H1 (cell line): ENCODE measurements at regions not wholly inside any gene's neighbourhood (a gene's known extent, or its start where the extent isn't known, plus 50 kb on each side); places are given as distances from the start of the nearest gene placed in this dataset.

ENCODE experiments used
- CTCF ChIA-PET: fragments of 300-600 bp; sonication (Branson Sonifier 250); formaldehyde crosslinking; loops from one replicate; lab custom pipeline; 2021; ENCODE audit not compliant: partially characterized antibody; lab: Charles Lee
- POLR2A ChIA-PET: fragments of 300-600 bp; sonication (Branson Sonifier 250); formaldehyde crosslinking; loops from one replicate; lab custom pipeline; 2021; ENCODE audit warnings: inconsistent platforms; ENCODE audit not compliant: partially characterized antibody; lab: Charles Lee
- DNase-seq, 2 experiments: peaks; one replicate each; pipeline versions ENCODE4 v3.0.0 to v3.0.0-alpha.2; 2010 to 2022; ENCODE audit warnings: low spot score in 2 of 2, low read depth in 1 of 2, mixed read lengths in 1 of 2
- FAIRE-seq: peaks from 2 replicates; lab custom pipeline; 2011; peaks lifted over from hg19 to GRCh38; lab: Jason Lieb, UNC
- H2AFZ ChIP-seq: 2 replicates; pipeline ENCODE4 v1.8.1; 2012; ENCODE audit warnings: low read length, inconsistent platforms
- H2AK5ac ChIP-seq: 2 replicates; pipeline ENCODE4 v1.6.1; 2013; ENCODE audit warnings: low read depth, low read length
- H2BK120ac ChIP-seq: replicated peaks from 2 replicates; pipeline ENCODE3; 2013; ENCODE audit warnings: low read depth, low read length, inconsistent platforms
- H2BK12ac ChIP-seq: 2 replicates; pipeline ENCODE4 v1.6.1; 2013; ENCODE audit warnings: low read depth, low read length
- H2BK15ac ChIP-seq: 2 replicates; pipeline ENCODE4 v1.6.1; 2013; ENCODE audit warnings: low read length
- H2BK20ac ChIP-seq: 2 replicates; pipeline ENCODE4 v1.6.1; 2013; ENCODE audit warnings: low read length
- H2BK5ac ChIP-seq: 2 replicates; pipeline ENCODE4 v1.6.1; 2013; ENCODE audit warnings: low read depth, low read length
- H3K14ac ChIP-seq: 2 replicates; pipeline ENCODE4 v1.6.1; 2013; ENCODE audit warnings: inconsistent platforms; ENCODE audit not compliant: insufficient read length
- H3K18ac ChIP-seq: 2 replicates; pipeline ENCODE4 v1.6.1; 2013; ENCODE audit warnings: low read length; ENCODE audit errors: extremely low read depth
- H3K23ac ChIP-seq: 2 replicates; pipeline ENCODE4 v1.6.1; 2013; ENCODE audit warnings: inconsistent platforms; ENCODE audit not compliant: insufficient read length
- H3K23me2 ChIP-seq: 2 replicates; pipeline ENCODE4 v1.6.1; 2013; ENCODE audit warnings: low read depth, low read length
- H3K27ac ChIP-seq: 2 replicates; pipeline ENCODE4 v1.6.1; 2011; ENCODE audit warnings: low read depth, low read length, inconsistent platforms
- H3K27me3 ChIP-seq, 4 experiments: replicated peaks in 1 of 4; 1 replicate in 1 of 4; 2 replicates in 3 of 4; pipeline versions ENCODE4 v1.6.1 to v1.8.1; 2011 to 2013; ENCODE audit warnings: low read length in 3 of 4, mild to moderate bottlenecking in 3 of 4, inconsistent platforms in 2 of 4, mixed read lengths in 2 of 4, moderate library complexity in 1 of 4; ENCODE audit not compliant: control insufficient read depth in 3 of 4, insufficient read depth in 3 of 4; ENCODE audit errors: extremely low read depth in 1 of 4
- H3K36me3 ChIP-seq, 4 experiments: 2 replicates each; pipeline versions ENCODE4 v1.6.1 to v1.8.1; 2011 to 2013; ENCODE audit warnings: mild to moderate bottlenecking in 4 of 4, low read length in 3 of 4, moderate library complexity in 2 of 4, control low read depth in 1 of 4, inconsistent platforms in 1 of 4; ENCODE audit not compliant: insufficient read depth in 4 of 4, control insufficient read depth in 2 of 4
- H3K4ac ChIP-seq: replicated peaks from 2 replicates; pipeline ENCODE3; 2013; ENCODE audit warnings: low read length, low read depth, mixed read lengths, inconsistent platforms; ENCODE audit not compliant: insufficient read length
- H3K4me1 ChIP-seq, 4 experiments: replicated peaks in 1 of 4; 1 replicate in 1 of 4; 2 replicates in 3 of 4; pipeline versions ENCODE4 v1.6.1 to v1.8.1; 2011 to 2013; ENCODE audit warnings: low read length in 3 of 4, inconsistent platforms in 2 of 4, mixed read lengths in 1 of 4; ENCODE audit not compliant: insufficient read depth in 4 of 4, control insufficient read depth in 3 of 4
- H3K4me2 ChIP-seq, 2 experiments: 2 replicates each; pipeline versions ENCODE4 v1.6.1 to v1.8.1; 2011 to 2013; ENCODE audit warnings: low read depth in 2 of 2, low read length in 2 of 2, control low read depth in 1 of 2, inconsistent platforms in 1 of 2, mild to moderate bottlenecking in 1 of 2; ENCODE audit not compliant: insufficient read depth in 1 of 2
- H3K4me3 ChIP-seq, 4 experiments: fragments of 200-600, 300-600 bp in 1 of 4; sonication (generic), shearing (Covaris generic), sonication (Bioruptor Twin) in 1 of 4; 2 replicates each; pipeline versions ENCODE4 v1.5.1 to v1.8.1; 2011 to 2016; ENCODE audit warnings: low read length in 4 of 4, low read depth in 3 of 4, control low read depth in 2 of 4, inconsistent platforms in 2 of 4, mild to moderate bottlenecking in 2 of 4, mixed read lengths in 1 of 4, moderate library complexity in 1 of 4; ENCODE audit not compliant: insufficient read depth in 2 of 4; ENCODE audit errors: extremely low read depth in 1 of 4
- H3K56ac ChIP-seq: replicated peaks from 2 replicates; pipeline ENCODE3; 2013; ENCODE audit warnings: low read depth, mild to moderate bottlenecking, mixed read lengths, low read length, inconsistent platforms; ENCODE audit not compliant: insufficient read length
- H3K79me1 ChIP-seq: 2 replicates; pipeline ENCODE4 v1.6.1; 2013; ENCODE audit warnings: low read depth, low read length, control low read depth
- H3K79me2 ChIP-seq, 2 experiments: 2 replicates each; pipeline versions ENCODE4 v1.6.1 to v1.8.1; 2012 to 2013; ENCODE audit warnings: low read length in 2 of 2, mild to moderate bottlenecking in 2 of 2, inconsistent platforms in 1 of 2; ENCODE audit not compliant: insufficient read depth in 2 of 2, control insufficient read depth in 1 of 2
- H3K9ac ChIP-seq, 4 experiments: replicated peaks in 1 of 4; 1 replicate in 1 of 4; 2 replicates in 3 of 4; pipeline versions ENCODE4 v1.6.1 to v1.8.1; 2011 to 2013; ENCODE audit warnings: low read depth in 3 of 4, low read length in 3 of 4, control low read depth in 2 of 4, mild to moderate bottlenecking in 2 of 4, moderate library complexity in 2 of 4, inconsistent platforms in 1 of 4; ENCODE audit errors: extremely low read depth in 1 of 4
- H3K9me3 ChIP-seq, 2 experiments: 2 replicates each; pipeline versions ENCODE4 v1.6.1 to v1.8.1; 2012 to 2013; ENCODE audit warnings: mild to moderate bottlenecking in 2 of 2, moderate library complexity in 2 of 2, control low read depth in 1 of 2, inconsistent platforms in 1 of 2, low read depth in 1 of 2, low read length in 1 of 2, mixed read lengths in 1 of 2; ENCODE audit not compliant: insufficient read depth in 2 of 2
- H4K20me1 ChIP-seq, 2 experiments: replicated peaks in 1 of 2; 2 replicates each; pipeline versions ENCODE3 to v1.8.1; 2011 to 2013; ENCODE audit warnings: inconsistent platforms in 2 of 2, low read length in 2 of 2, mild to moderate bottlenecking in 1 of 2; ENCODE audit not compliant: insufficient read depth in 2 of 2, control insufficient read depth in 1 of 2
- H4K5ac ChIP-seq: 2 replicates; pipeline ENCODE4 v1.6.1; 2013; ENCODE audit warnings: low read length, low read depth, mixed read lengths, inconsistent platforms; ENCODE audit not compliant: insufficient read length
- H4K8ac ChIP-seq: 2 replicates; pipeline ENCODE4 v1.8.0; 2013; ENCODE audit warnings: mild to moderate bottlenecking, moderate library complexity, low read length, inconsistent platforms; ENCODE audit not compliant: insufficient read depth; ENCODE audit errors: extremely low read depth
- H4K91ac ChIP-seq: replicated peaks from 2 replicates; pipeline ENCODE3; 2013; ENCODE audit warnings: low read length, mixed read lengths, inconsistent platforms; ENCODE audit not compliant: insufficient read length
- CBX8 ChIP-seq: fragments of 300-800, 300-1000 bp; sonication (generic); IDR thresholded peaks from 2 replicates; pipeline ENCODE4 v1.7.1; 2016; ENCODE audit warnings: low read depth, low read length, borderline replicate concordance
- CREB1 ChIP-seq: IDR thresholded peaks from 2 replicates; pipeline ENCODE4 v1.6.1; 2012; ENCODE audit warnings: inconsistent platforms
- CTBP2 ChIP-seq: IDR thresholded peaks from 2 replicates; pipeline ENCODE4 v1.7.0; 2011; ENCODE audit warnings: borderline replicate concordance, mild to moderate bottlenecking, moderate library complexity, mixed read lengths, low read length; ENCODE audit not compliant: insufficient read depth, insufficient read length
- EGR1 ChIP-seq: IDR thresholded peaks from 2 replicates; pipeline ENCODE4 v1.6.1; 2011; ENCODE audit warnings: low read depth, low read length, borderline replicate concordance
- EZH2 ChIP-seq: fragments of 200-600 bp; sonication (generic); IDR thresholded peaks from 2 replicates; pipeline ENCODE4 v1.7.1; 2012; ENCODE audit warnings: low read depth, mild to moderate bottlenecking, moderate library complexity, low read length, inconsistent platforms; ENCODE audit not compliant: severe bottlenecking
- JUN ChIP-seq: IDR thresholded peaks from 2 replicates; pipeline ENCODE4 v1.6.1; 2011; ENCODE audit warnings: low read depth, mild to moderate bottlenecking, improper control_type of control experiment, low read length
- JUND ChIP-seq: IDR thresholded peaks from 2 replicates; pipeline ENCODE4 v1.6.1; 2011; ENCODE audit warnings: mild to moderate bottlenecking, improper control_type of control experiment, low read length
- KDM1A ChIP-seq: fragments of 200-600, 300-600 bp; sonication (generic); IDR thresholded peaks from 2 replicates; pipeline ENCODE4 v1.7.1; 2016; ENCODE audit warnings: mild to moderate bottlenecking, low read length, borderline replicate concordance
- MAFK ChIP-seq: IDR thresholded peaks from 2 replicates; pipeline ENCODE4 v1.6.1; 2012; ENCODE audit warnings: low read depth, mild to moderate bottlenecking, improper control_type of control experiment, low read length
- NRF1 ChIP-seq: IDR thresholded peaks from 2 replicates; pipeline ENCODE4 v1.6.1; 2011; ENCODE audit warnings: mild to moderate bottlenecking, low read depth, low read length, improper control_type of control experiment
- POLR2A ChIP-seq, 2 experiments: IDR thresholded peaks; 1 replicate in 1 of 2; 2 replicates in 1 of 2; pipeline ENCODE4 v1.6.1; 2011; ENCODE audit warnings: low read depth in 2 of 2, low read length in 2 of 2, mild to moderate bottlenecking in 2 of 2; ENCODE audit errors: control extremely low read depth in 1 of 2
- POLR2AphosphoS5 ChIP-seq: IDR thresholded peaks from 2 replicates; pipeline ENCODE4 v1.6.1; 2011; ENCODE audit warnings: low read depth, low read length
- TCF12 ChIP-seq: IDR thresholded peaks from 2 replicates; pipeline ENCODE4 v1.6.1; 2011; ENCODE audit warnings: low read depth, mild to moderate bottlenecking, low read length
- TEAD4 ChIP-seq: IDR thresholded peaks from 2 replicates; pipeline ENCODE4 v1.6.1; 2012; ENCODE audit warnings: low read depth, low read length, inconsistent platforms, mixed read lengths
- ZNF274 ChIP-seq: IDR thresholded peaks from 2 replicates; pipeline ENCODE4 v1.7.0; 2012; ENCODE audit warnings: low read length, borderline replicate concordance; ENCODE audit errors: extremely low read depth
- WGBS, 2 experiments: shearing (Covaris generic) in 1 of 2; methylation state at CpG; one replicate each; pipeline versions ENCODE4 v1.1.6 to v1.1.7; 2013 to 2015; ENCODE audit warnings: low lambda C conversion rate in 2 of 2, mixed read lengths in 2 of 2, inconsistent platforms in 1 of 2, low coverage in 1 of 2, missing lambda C conversion rate in 1 of 2; ENCODE audit not compliant: insufficient replicate concordance in 2 of 2, insufficient coverage in 1 of 2, insufficient read length in 1 of 2; ENCODE audit errors: extremely low coverage in 1 of 2, missing lambda C conversion rate in 1 of 2; 5-methylcytosine and 5-hydroxymethylcytosine counted together
- TF ChIP-seq, protein P1 (sequence below): IDR thresholded peaks from 2 replicates; pipeline ENCODE4 v1.6.1; 2012; ENCODE audit warnings: inconsistent platforms

DNA sequence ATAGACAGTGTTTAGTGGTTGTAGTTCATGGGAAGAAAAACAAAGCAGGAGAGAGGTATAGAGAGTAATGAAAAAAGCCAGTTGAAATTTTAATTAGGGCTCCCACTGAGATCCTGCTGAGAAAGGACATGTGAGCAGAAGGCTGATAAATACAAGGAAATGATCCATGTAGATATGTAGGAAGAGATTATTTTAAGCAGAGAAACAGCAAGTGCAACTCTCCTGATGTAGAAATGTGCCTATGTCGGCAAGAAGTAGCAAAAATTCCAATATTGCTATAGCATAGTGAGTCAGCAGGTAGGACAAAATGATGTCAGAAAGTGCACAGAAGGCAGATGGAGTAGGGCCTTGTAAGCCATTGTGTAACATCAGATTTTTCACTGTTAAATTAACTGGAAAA is 1027.3 kb downstream of the PCDH18 start:
- H2BK120ac ChIP-seq: no peak overlapping the region
- no peaks in the 10 kb centered on the region for H3K79me2 ChIP-seq
- TF ChIP-seq CBX8 (no peak), TEAD4 (no peak), KDM1A (no peak), JUN (no peak), ZNF274 (no peak), POLR2A (IDR thresholded peaks at IDR 0.05; ENCODE audit: control extremely low read depth in 1 of 2, low read depth in 2 of 2, low read length in 2 of 2) (no peak), EGR1 (no peak), NRF1 (no peak), CTBP2 (no peak), CREB1 (no peak), POLR2AphosphoS5 (no peak), EZH2 (no peak), JUND (no peak), TCF12 (no peak), MAFK (no peak)
- TF ChIP-seq, protein P1, sequence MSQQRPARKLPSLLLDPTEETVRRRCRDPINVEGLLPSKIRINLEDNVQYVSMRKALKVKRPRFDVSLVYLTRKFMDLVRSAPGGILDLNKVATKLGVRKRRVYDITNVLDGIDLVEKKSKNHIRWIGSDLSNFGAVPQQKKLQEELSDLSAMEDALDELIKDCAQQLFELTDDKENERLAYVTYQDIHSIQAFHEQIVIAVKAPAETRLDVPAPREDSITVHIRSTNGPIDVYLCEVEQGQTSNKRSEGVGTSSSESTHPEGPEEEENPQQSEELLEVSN: no peak
- H3K4ac ChIP-seq: peak overlapping the region; percentile 55
- H3K9me3 ChIP-seq: no peaks in the 10 kb centered on the region
- peak overlapping the region in 1 of 2 experiments; percentile 49; a peak in 2 of 4 replicates for H3K4me2 ChIP-seq
- no peaks in the 10 kb centered on the region for H4K20me1 ChIP-seq
- no peaks in the 10 kb centered on the region for H3K79me1 ChIP-seq
- POLR2A ChIA-PET: no interaction called here
- H3K23me2 ChIP-seq: no peaks in the 10 kb centered on the region
- no peak overlapping the region for H2BK12ac ChIP-seq
- no peak overlapping the region for H2BK5ac ChIP-seq
- no peak overlapping the region for H3K14ac ChIP-seq
- H3K18ac ChIP-seq: no peak overlapping the region
- WGBS, 2 experiments: 47% methylated on average over 1 of the region's 1 CpG; no CpG with 5 or more reads in 1 of the 2 experiments
- peak overlapping the region in 1 of 4 experiments; percentile 4; a peak in 1 of 8 replicates for H3K4me3 ChIP-seq
- no peak overlapping the region for H3K23ac ChIP-seq
- no peak overlapping the region; the same call in 1 of the 2 replicates for H2BK15ac ChIP-seq
- no peaks in the 10 kb centered on the region for H3K27me3 ChIP-seq
- no peak overlapping the region for H3K9ac ChIP-seq
- no peak overlapping the region for H4K5ac ChIP-seq
- H4K8ac ChIP-seq: no peak overlapping the region
- H2BK20ac ChIP-seq: no peak overlapping the region
- DNase-seq (no peak), FAIRE-seq (no peak)
- H3K27ac ChIP-seq: no peak overlapping the region
- H3K56ac ChIP-seq: no peak overlapping the region
- H4K91ac ChIP-seq: no peak overlapping the region
- no peak overlapping the region for H2AFZ ChIP-seq
- peaks cover 0 to 3% (median 2%) of the 10 kb centered on the region in 4 experiments; a peak in 4 of 7 replicates for H3K4me1 ChIP-seq
- H2AK5ac ChIP-seq: no peak overlapping the region
- H3K36me3 ChIP-seq: no peaks in the 10 kb centered on the region
- CTCF ChIA-PET: interaction anchor here (0.6 kb wide), 1 partner anchor 96 kb away, joined by 4 read pairs; no protein-coding TSS in a partner anchor
